ENCODE measurements at regions not wholly inside any gene's neighbourhood (a gene's known extent, or its start where the extent isn't known, plus 50 kb on each side); places are given as distances from the start of the nearest gene placed in this dataset.

- no peak for TF ChIP-seq POLR2AphosphoS5 (IDR thresholded peaks at IDR 0.05; ENCODE audit: low read depth, low read length)
- TF ChIP-seq POLR2A (IDR thresholded peaks at IDR 0.05; ENCODE audit: low read depth, low read length), result no peak
These were observed 652.3 kb upstream of the KCNMB2 start for GRCh38 chr3:177883957-177884356.

Measured in GM12891 (cell line).